Mucosa of descending colon (tissue), 3 donors: ENCODE measurements at regions not wholly inside any gene's neighbourhood (a gene's known extent, or its start where the extent isn't known, plus 50 kb on each side); places are given as distances from the start of the nearest gene placed in this dataset.

Experiments
- ATAC-seq: fragments of 200-7000 bp; cut with Tn5 transposase; one replicate; pipeline ENCODE4 v1.9.1; 2020; ENCODE audit warnings: mild to moderate bottlenecking, moderate library complexity
- DNase-seq, 3 donors: peaks; one replicate each; pipeline ENCODE4 v3.0.0-alpha.2; 2020
- H3K36me3 ChIP-seq: fragments of 200-600 bp; one replicate; pipeline ENCODE4 v1.8.0; 2021; ENCODE audit warnings: low read depth, mild to moderate bottlenecking
- H3K4me1 ChIP-seq: fragments of 200-600 bp; one replicate; pipeline ENCODE4 v1.8.0; 2021; ENCODE audit warnings: low read depth, mild to moderate bottlenecking
- H3K4me3 ChIP-seq: fragments of 200-600 bp; one replicate; pipeline ENCODE4 v1.8.0; 2021; ENCODE audit warnings: mild to moderate bottlenecking
- H3K9me3 ChIP-seq: fragments of 200-600 bp; one replicate; pipeline ENCODE4 v1.8.0; 2021; ENCODE audit warnings: mild to moderate bottlenecking
- intact Hi-C, 2 donors: fragments of 100-400 bp; cut with DNase I in 1 of 2; cut with micrococcal nuclease in 1 of 2; formaldehyde crosslinking; loops; one replicate each; pipeline versions ENCODE4 v1.11.0 to v1.11.1; 2022; cut with DNase I, micrococcal nuclease
- TF ChIP-seq, protein P1 (sequence below): fragments of 200-600 bp; IDR thresholded peaks from one replicate; pipeline ENCODE4 v1.8.0; 2022; ENCODE audit warnings: antibody characterized with exemption, mild to moderate bottlenecking
- donor health status: DM: no; HTN: no; CAD: no; lungs with moderate emphysema.
- donor health status: DM: no; HTN: no; CAD: no.
- donor health status: DM: no; HTN: yes; CAD: no.

DNA sequence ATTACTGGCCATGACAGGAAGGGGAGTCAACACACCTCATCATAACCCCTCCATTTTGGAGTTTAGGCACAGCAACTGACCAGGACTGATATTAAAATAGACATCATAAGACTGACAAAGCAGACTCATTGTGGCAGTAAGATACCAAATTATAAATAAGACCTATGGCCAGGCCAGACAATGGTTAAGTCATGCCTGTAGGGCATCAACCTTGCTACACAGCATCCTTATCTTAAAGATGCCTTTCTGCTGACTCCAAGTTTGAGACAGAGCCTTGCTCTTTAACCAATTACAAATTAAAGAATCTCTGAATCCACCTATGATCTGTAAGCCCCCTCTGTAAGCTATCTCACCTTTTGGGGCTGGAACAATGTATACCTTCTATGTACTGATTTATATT is 65.5 kb downstream of the VCX2 start:
- TF ChIP-seq, protein P1, sequence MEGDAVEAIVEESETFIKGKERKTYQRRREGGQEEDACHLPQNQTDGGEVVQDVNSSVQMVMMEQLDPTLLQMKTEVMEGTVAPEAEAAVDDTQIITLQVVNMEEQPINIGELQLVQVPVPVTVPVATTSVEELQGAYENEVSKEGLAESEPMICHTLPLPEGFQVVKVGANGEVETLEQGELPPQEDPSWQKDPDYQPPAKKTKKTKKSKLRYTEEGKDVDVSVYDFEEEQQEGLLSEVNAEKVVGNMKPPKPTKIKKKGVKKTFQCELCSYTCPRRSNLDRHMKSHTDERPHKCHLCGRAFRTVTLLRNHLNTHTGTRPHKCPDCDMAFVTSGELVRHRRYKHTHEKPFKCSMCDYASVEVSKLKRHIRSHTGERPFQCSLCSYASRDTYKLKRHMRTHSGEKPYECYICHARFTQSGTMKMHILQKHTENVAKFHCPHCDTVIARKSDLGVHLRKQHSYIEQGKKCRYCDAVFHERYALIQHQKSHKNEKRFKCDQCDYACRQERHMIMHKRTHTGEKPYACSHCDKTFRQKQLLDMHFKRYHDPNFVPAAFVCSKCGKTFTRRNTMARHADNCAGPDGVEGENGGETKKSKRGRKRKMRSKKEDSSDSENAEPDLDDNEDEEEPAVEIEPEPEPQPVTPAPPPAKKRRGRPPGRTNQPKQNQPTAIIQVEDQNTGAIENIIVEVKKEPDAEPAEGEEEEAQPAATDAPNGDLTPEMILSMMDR = no peak
- Histone ChIP-seq H3K9me3 (no peaks in the 10 kb centered on the region), H3K4me3 (no peak overlapping the region), H3K4me1 (no peaks in the 10 kb centered on the region), H3K36me3 (no peaks in the 10 kb centered on the region)
- ATAC-seq (no peak), DNase-seq (no peak)
- intact Hi-C loops = no loop called here

DNA sequence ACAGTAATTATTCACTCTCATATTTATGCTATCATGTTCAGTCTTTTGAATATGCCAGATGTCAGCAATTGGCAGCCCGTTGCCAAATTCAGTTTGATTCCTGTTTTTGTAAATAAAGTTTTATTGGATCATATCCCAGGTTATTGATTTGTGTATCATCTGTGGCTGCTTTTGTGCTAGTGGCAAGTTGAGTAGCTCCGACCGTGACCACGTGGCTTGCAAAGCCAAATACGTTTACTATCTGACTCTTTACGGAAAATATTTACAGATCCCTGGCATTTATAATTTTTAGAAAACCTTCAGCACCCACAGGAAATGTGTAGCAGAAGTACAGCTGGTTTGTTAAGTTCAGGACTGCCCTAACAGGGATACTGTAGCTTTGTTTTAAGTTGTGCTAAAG is 67.4 kb downstream of the VCX2 start:
- TF ChIP-seq, protein P1 = no peak
- no peak for DNase-seq

DNA sequence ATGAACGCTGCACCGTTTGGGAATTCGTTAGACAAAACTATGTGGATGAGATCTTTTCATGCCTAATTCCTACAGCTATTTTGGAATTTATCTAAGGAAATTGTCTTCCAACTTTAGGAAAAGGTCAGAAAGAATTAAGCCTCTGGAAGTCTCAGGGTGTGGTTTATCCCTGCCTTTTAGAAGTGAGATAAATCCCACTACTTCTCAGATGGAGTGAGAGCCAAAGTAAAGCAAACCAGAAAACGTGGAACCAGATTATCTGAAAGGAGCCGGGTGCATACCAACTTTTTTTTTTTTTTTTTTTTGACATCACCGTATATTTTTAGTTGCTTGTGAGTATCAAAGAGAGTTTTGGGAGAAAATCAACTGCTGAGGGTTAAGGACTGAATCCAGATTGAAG is 79.6 kb downstream of the VCX2 start:
- Histone ChIP-seq H3K4me3 (no peak overlapping the region), H3K4me1 (no peaks in the 10 kb centered on the region), H3K9me3 (no peaks in the 10 kb centered on the region), H3K36me3 (no peaks in the 10 kb centered on the region)
- no peak for ATAC-seq
- intact Hi-C loops = no loop called here
- no peak for DNase-seq
- TF ChIP-seq, protein P1 = no peak

More for the DNA sequence above, 67.4 kb downstream of the VCX2 start:
- Histone ChIP-seq H3K4me3 (no peak overlapping the region), H3K9me3 (no peaks in the 10 kb centered on the region), H3K36me3 (no peaks in the 10 kb centered on the region), H3K4me1 (no peaks in the 10 kb centered on the region)
- no peak for ATAC-seq
- intact Hi-C loops = no loop called here

DNA sequence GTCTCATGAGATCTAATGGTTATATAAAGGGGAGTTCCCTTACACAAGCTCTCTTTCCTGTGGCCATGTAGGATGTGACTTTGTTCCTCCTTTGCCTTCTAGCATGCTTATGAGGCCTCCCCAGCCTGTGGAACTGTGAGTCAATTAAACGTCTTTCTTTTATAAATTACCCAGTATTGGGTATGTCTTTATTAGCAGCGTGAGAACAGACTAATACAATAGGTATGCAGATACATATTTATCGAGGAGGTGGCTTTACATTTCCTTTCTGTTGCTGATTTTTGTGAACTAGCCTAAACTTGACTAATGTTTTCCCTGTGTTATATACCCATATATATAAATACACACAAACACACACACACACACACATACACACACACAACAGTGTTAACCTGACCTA is 80.2 kb downstream of the VCX2 start:
- no peaks in the 10 kb centered on the region for H3K9me3 ChIP-seq
- ATAC-seq = no peak
- H3K4me1 ChIP-seq = no peaks in the 10 kb centered on the region
- TF ChIP-seq, protein P1 = no peak
- H3K36me3 ChIP-seq = no peaks in the 10 kb centered on the region
- intact Hi-C loops = no loop called here
- no peak for DNase-seq
- H3K4me3 ChIP-seq = no peak overlapping the region

DNA sequence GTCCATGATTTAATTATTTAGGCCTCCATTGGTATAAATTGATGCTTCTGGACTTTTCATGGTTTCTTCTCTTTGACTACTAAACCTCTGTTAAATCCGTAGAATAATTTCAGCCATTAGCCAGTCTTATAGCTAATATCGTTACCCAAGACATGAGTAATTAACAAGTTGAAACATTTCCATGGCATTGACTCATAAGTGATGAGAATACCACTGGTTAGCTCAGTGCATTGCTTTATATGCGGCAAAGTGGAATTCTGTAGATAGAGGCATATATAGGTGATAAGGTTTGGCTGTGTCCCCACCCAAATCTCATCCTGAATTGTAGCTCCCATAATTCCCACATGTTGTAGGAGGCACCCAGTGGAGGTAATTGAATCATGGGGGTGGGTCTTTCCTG is 80.6 kb downstream of the VCX2 start:
- TF ChIP-seq, protein P1 = no peak
- Histone ChIP-seq H3K9me3 (no peaks in the 10 kb centered on the region), H3K4me1 (no peaks in the 10 kb centered on the region), H3K4me3 (no peak overlapping the region), H3K36me3 (no peaks in the 10 kb centered on the region)
- intact Hi-C loops = no loop called here
- no peak for DNase-seq
- no peak for ATAC-seq

DNA sequence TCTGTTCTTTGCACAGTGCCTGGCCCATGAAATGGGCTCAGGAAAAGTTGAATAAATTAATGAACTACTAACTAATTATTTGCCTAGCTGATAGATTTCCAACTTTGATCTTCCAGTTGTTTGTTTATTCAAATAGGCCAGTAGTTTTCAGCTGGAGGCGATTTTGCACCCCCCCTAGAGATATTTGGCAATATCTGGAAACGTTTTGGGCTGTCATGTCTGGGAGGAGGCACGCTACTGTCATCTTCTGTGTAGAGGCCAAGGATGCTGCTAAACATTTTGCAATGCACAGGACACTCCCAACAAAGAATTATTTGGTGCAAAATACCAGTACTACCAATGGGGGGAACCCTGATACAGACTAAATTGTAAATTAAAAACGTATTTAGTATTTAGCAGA is 81.9 kb downstream of the VCX2 start:
- DNase-seq (no peak), ATAC-seq (no peak)
- H3K4me1 ChIP-seq = no peaks in the 10 kb centered on the region
- TF ChIP-seq, protein P1 = no peak
- no peaks in the 10 kb centered on the region for H3K9me3 ChIP-seq
- intact Hi-C loops = no loop called here
- H3K36me3 ChIP-seq = no peaks in the 10 kb centered on the region
- no peak overlapping the region for H3K4me3 ChIP-seq
